GM18505 (cell line): ENCODE measurements at regions not wholly inside any gene's neighbourhood (a gene's known extent, or its start where the extent isn't known, plus 50 kb on each side); places are given as distances from the start of the nearest gene placed in this dataset.

Experiments
- ATAC-seq: cut with Tn5 transposase; IDR thresholded peaks from one replicate; pipeline ENCODE4 v1.9.1; 2021; ENCODE audit not compliant: unreplicated experiment
- POLR2A ChIP-seq: IDR thresholded peaks from 4 replicates; pipeline ENCODE4 v1.6.1; 2011; ENCODE audit warnings: borderline replicate concordance; ENCODE audit not compliant: insufficient read depth, insufficient read length; ENCODE audit errors: extremely low read depth

DNA sequence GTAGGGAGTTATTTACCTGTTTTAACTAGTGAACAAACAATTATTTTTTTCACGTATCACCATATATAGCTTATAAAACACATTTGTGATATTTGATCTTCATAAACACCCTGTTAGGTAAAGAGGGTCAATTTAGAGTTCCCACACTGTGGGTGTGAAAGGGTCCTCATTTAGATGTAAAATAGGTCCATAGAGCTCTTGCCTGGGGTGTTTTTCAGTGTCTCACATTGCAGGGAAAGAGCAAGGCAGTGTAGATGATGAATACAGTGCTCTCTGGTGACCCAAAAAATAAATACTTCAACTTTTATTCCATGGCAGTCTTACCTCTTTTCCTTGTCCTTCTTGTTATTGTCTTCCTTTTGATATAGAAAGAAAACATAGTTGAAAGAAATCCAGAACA, 403.2 kb upstream of the SGCD start:
- TF ChIP-seq POLR2A, result no peak
- no peak for ATAC-seq

DNA sequence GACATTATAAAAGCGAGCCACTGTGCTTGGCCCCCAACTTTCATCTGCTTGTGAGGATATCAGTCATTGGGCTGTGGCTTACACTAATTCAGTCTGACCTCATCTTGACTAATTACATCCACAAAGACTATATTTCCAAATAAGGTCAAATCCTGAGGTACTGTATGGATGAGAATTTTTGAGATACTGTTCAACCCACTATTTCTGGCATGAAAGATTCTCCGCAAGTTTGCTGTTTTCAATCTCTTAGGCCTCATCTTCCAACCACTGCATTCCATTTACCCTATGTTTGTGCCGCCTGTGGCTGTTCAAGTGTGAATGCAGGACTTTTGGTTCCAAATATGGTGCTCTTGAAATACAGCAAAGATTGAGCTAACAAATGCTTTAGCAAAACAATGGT, 400.9 kb upstream of the SGCD start:
- TF ChIP-seq POLR2A, result no peak
- ATAC-seq, result no peak

DNA sequence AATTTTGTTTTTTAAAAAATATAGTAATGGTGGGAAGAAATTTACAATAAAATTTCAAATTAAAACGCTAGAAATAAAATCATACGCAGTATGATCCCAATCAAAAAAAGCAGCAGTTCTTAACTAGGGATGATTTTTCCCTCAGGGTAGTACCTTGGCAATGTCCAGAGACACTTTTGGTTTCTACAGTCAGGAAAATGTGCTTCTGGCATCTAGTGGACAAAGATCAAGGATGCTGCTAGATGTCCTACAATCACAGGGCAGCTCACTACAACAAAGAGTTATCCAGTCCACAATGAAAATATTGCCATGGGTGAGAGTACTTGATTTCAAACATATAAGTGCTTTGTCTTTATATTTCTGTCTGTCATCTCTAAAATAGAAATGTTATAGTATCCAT, 400.2 kb upstream of the SGCD start:
- TF ChIP-seq POLR2A, result no peak
- ATAC-seq, result no peak

DNA sequence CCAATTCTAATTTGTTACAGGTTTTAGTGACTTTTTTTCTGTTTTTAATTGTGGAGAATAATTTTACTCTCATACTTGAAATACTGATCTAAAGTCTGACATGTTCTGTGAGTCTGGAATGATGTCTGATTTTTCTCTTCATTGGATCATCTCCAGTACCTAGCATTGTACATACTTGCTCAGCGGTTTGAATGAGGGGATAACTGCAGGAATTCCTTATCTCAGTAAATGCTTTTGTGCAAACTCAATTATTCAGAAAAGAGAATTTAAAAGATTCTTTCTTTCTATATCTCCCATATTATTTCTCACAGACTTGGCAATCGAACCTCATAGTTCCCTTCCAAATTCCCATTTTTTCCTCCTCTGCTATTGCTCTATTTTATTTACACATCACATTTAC, 397.9 kb upstream of the SGCD start:
- TF ChIP-seq POLR2A, result no peak
- ATAC-seq, result no peak

DNA sequence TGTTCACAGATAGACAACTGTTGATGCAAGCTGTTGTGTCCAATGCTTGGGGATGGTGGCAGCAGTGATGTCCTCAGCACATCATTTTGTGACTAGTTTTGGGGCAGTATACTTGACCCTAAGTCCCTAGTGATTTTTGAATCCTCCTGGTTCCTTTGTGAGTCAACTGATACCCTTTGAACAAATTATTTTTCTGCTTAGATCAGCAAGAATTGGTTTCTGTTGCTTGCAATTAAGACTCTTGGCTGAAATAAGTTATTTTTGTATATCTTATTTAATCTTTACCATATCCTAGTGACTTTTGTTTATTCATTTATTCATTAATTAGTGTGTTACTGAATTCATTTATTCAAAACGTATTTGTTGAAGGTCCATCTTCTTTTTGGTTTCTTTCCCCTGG, 392.0 kb upstream of the SGCD start:
- ATAC-seq, result no peak
- no peak for TF ChIP-seq POLR2A

DNA sequence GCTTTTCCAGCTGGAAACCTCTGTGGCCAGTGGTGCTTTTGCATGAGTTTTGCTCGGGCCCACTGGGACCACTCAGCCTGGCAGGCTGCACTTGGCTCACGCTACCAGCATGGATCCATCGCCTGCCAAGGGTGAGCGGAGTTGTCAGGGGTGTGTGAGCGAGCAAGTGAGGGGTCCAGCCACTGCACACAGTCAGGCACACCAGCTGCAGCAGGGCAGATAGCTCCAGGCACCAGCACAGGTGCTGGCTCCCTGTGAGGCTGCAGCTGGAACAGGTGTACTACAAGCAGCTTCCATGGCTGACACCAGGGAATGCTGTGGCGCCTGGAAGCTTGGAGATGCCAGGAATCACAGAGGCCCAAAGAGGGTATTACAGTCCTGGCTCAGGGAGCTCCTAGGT, 391.2 kb upstream of the SGCD start:
- no peak for TF ChIP-seq POLR2A
- no peak for ATAC-seq

DNA sequence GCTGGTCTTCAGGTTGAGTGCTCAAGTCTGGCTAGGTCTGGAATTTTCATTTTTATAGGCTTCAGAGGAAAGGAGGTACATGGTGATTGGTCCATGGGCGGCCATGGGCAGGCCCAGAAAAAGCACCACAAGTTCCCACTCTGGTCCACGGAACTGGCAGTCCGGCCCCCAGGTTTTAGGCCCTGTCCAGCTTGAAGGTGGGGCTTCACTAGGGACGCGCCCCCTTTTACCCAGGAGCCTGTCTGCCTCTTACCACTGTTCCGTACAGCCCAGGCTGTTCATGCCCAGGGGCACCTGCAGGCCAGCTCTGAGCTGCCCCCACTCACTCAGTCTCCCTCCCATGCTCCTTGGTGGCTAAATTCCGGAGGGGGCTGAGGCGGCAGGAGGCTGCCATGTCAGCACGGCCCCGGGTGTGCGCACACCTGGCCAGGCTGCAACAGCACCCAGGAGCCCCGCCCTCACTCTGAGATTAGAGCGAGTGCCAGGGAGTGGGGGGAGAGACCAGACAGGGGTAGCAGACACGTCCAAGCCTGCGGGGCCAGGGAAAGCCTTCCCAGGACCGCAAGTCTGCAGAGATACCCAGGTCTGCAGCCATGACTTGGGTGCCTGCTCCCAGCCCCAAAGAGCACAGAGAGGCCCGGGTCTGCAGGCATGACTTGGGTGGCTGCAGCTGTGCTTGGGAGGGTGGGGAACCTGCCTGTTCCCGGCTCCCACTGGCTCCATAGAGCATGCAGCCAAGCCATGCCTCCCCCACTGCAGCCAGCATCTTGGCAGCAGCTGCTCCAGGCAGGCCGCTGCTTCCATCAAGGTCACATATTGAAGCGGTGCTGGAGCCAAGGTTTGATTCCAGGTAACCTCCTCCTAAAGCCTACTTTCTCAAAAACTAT, 390.2 kb upstream of the SGCD start:
- ATAC-seq, result no peak
- TF ChIP-seq POLR2A, result no peak

DNA sequence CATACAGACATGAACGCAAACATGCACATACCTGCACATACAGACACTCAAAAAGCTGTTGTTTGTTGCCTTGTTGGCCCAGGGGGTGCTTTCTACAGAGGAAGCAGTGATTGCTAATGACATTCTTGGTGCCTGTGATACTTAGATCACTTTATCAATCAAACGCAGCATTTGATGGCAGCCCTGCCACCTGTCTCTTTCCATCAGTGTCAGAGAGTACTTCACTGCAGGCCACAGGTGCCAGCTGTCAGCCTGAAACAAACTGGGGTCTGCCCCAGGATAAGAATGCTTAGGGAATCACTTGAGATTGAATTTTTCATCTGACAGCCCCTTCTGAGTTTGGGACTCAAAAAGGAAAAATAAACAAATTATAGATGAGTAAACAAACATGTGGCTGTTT, 388.9 kb upstream of the SGCD start:
- no peak for TF ChIP-seq POLR2A
- no peak for ATAC-seq

DNA sequence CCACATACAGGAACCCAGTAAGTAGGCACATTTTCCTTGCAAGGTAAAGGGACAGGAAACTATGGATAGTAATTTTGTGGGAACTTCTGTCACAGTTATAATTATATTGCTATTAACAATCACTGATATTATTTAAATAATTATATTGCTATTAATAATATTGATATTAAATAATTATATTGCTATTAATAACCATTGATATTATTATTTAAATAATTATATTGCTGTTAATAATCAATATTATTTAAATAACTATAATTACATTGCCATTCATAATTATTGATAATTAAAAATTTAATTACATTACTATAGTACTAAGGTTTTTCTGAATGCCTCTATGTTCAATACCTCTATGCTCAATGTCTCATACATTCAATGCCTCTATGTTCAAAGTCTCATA, 385.6 kb upstream of the SGCD start:
- no peak for ATAC-seq
- no peak for TF ChIP-seq POLR2A

DNA sequence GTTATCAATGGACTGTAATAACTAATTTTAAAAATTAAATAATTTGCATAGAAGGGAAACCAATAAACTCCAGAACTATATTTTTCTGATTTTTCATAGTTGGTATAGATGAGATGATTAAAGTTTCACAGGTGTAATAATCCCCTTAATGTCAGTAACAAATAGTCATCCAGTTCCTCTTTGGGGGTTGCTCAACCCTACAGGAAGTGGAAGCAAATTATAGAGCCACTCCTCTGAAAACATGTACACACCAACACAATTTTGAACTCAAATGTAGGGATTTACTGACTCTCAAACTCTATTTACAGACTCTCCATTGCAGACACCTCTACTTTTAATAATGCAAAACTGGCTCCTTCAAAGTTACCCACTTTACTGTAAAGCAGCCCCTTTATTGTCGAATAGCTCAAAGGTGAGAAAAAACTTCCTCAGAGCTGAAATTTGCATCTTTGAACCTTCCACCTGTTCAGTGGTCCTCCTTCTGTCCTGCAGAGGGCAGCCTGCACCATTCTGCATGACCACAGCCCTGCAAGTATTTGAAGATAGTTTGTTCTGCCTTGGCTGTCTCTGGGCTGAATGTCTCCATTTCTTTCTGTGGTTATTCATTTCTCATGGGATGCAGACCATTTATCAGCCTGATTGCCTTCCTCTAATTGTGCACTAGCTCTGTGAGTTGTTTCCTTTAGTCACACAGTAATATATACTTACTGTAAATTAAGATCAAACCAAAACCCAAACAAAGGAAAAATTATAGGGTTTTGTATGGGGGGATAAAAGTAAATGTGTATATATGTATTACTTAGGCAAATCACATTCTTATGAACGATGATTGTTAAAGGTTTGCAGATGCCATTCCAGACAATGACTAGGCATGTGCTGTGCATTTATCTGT, 383.2 kb upstream of the SGCD start:
- no peak for TF ChIP-seq POLR2A
- ATAC-seq, result peak; percentile 93

DNA sequence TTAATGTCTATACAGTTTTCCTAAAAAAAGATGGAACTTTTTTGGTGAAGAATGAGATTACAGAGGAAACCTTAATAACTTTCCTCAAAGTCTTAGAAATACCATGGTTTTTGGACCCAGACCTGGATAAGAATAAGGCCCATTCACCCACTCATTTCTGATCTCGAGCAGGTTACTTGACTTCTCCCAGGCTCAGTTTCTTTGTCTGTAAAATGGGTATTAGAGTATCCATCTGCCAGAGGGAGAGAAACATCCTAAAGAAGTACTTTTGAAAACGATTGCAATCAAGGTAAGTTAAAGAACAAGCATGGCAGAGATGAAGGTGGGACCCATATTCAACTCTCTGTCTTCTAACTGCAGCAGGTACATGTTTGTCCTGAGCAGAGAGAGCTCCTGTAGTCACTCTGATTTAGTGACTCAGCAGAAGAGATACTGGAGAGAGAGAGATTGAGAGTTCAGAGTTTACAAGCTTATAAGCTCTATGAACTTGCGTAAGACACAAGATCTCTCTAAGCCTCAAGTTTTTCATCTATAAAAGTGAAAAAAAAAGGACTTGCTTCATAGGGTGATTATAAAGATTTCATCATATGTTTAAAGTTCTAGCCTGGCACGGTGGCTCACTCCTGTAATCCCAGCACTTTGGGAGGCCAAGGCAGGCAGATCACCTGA, 379.4 kb upstream of the SGCD start:
- no peak for ATAC-seq
- TF ChIP-seq POLR2A, result no peak

DNA sequence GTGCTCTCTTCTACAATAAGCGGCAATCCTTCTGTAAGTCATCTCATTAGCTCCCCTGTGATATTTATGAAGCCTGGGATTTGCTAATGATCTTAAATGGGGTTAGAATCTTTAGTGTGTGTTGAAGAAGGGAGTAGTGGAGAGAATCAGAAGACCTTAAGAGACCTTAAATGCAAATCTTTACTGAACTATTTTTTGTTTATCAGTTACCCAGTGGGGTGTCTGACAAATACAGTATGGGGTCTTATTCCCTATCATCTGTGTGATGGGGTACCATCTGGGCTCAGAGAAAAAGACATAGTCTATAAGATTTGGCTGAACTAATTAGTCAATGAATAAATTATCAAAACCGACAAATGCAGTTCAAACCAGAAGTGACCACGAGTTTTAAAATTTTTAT, 378.4 kb upstream of the SGCD start:
- no peak for ATAC-seq
- TF ChIP-seq POLR2A, result no peak

DNA sequence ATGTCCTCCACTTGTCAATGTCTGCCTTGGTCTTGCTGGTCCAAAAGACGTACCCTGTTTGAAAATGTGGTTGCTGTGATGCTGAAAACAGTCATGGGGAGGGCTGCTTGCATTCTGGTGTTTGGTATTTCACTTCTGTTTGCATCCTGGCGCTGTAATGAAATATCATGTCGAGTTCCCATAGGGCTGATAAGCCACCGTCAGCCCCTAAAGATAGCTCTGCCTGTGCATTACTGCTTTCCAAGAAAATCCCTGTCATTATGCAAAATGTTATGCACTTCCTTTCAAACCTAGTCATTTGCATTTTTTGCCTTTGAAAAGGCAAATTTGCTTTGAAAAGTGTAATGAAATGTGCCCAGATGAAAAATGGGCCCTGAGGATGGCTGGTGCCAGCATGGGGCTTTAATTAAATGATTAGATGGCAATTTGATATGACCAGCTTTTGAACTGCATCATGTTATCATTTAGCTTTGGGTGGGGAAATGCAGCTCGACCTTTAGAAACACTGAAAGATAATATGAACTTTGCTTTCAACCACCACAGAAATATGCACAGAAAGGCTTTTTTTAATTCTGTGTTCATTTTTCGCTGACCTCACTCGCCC, 374.4 kb upstream of the SGCD start:
- TF ChIP-seq POLR2A, result no peak
- no peak for ATAC-seq
